Esophagus muscularis mucosa (tissue), 4 donors: ENCODE measurements at regions not wholly inside any gene's neighbourhood (a gene's known extent, or its start where the extent isn't known, plus 50 kb on each side); places are given as distances from the start of the nearest gene placed in this dataset.

Experiments used
- EP300 ChIP-seq: sonication (generic); formaldehyde crosslinking; IDR thresholded peaks from one replicate; pipeline ENCODE4 v1.6.1; 2017; ENCODE audit warnings: antibody characterized with exemption
- POLR2A ChIP-seq: fragments of 450-650 bp; IDR thresholded peaks from one replicate; pipeline ENCODE4 v1.6.1; 2017; ENCODE audit warnings: antibody characterized with exemption, moderate library complexity, mild to moderate bottlenecking, low read depth
- POLR2AphosphoS5 ChIP-seq, 2 donors: sonication (generic); formaldehyde crosslinking; IDR thresholded peaks; one replicate each; pipeline ENCODE4 v1.6.1; 2017; ENCODE audit warnings: antibody characterized with exemption in 2 of 2
- TF ChIP-seq, protein P1 (sequence below), 3 experiments: fragments of 200-600 bp in 2 of 3; fragments of 450-650 bp in 1 of 3; sonication (generic) in 2 of 3; IDR thresholded peaks; one replicate each; pipeline ENCODE4 v1.5.1; 2017 to 2019; ENCODE audit warnings: antibody characterized with exemption in 3 of 3, mild to moderate bottlenecking in 2 of 3, moderate library complexity in 1 of 3

DNA sequence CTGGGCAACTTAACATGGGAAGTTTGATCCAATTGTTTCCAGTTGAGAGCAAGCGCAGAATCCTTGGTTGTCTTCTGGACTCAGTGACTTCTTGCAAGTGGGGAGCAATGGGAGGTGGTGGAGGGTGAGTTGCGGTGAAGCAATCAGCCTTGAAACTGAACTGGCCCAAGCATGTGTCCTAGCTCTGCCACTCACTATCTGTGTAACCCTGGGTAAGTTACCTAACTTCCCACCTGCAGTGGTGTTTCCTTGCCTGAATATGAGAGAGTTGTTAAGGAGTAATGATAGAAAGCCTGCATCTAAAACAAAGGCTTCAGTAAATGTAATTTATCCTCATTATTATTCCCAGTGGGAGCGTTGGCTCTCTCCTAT is 132.5 kb upstream of the NFIA start:
- TF ChIP-seq POLR2A (no peak), EP300 (no peak), POLR2AphosphoS5 (IDR thresholded peaks at IDR 0.05) (no peak)
- TF ChIP-seq, protein P1, sequence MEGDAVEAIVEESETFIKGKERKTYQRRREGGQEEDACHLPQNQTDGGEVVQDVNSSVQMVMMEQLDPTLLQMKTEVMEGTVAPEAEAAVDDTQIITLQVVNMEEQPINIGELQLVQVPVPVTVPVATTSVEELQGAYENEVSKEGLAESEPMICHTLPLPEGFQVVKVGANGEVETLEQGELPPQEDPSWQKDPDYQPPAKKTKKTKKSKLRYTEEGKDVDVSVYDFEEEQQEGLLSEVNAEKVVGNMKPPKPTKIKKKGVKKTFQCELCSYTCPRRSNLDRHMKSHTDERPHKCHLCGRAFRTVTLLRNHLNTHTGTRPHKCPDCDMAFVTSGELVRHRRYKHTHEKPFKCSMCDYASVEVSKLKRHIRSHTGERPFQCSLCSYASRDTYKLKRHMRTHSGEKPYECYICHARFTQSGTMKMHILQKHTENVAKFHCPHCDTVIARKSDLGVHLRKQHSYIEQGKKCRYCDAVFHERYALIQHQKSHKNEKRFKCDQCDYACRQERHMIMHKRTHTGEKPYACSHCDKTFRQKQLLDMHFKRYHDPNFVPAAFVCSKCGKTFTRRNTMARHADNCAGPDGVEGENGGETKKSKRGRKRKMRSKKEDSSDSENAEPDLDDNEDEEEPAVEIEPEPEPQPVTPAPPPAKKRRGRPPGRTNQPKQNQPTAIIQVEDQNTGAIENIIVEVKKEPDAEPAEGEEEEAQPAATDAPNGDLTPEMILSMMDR (IDR thresholded peaks at IDR 0.05): no peak
